AG04449 (cell line): ENCODE measurements at regions not wholly inside any gene's neighbourhood (a gene's known extent, or its start where the extent isn't known, plus 50 kb on each side); places are given as distances from the start of the nearest gene placed in this dataset.

ENCODE experiments used
- CTCF ChIA-PET: fragments of 350-600 bp; formaldehyde crosslinking; extraction: SDS; loops from one replicate; lab custom pipeline; 2021; ENCODE audit warnings: antibody characterized with exemption; lab: Yijun Ruan, JAX
- POLR2A ChIA-PET: fragments of 400-600, 350-600 bp; formaldehyde crosslinking; extraction: SDS; loops from one replicate; lab custom pipeline; 2020; ENCODE audit warnings: antibody characterized with exemption, inconsistent platforms; lab: Yijun Ruan, JAX
- DNase-seq: peaks from one replicate; pipeline ENCODE4 v3.0.0-alpha.2; 2010; ENCODE audit warnings: low read depth, low spot score
- H3K4me3 ChIP-seq: 2 replicates; pipeline ENCODE4 v1.5.1; 2011; ENCODE audit warnings: low read depth, mild to moderate bottlenecking, control low read depth, low read length
- TF ChIP-seq, protein P1 (sequence below): IDR thresholded peaks from one replicate; pipeline ENCODE4 v1.5.1; 2011; ENCODE audit warnings: mild to moderate bottlenecking, moderate library complexity, low read length, control low read depth, inconsistent platforms; ENCODE audit not compliant: insufficient read depth; ENCODE audit errors: missing control alignments

DNA sequence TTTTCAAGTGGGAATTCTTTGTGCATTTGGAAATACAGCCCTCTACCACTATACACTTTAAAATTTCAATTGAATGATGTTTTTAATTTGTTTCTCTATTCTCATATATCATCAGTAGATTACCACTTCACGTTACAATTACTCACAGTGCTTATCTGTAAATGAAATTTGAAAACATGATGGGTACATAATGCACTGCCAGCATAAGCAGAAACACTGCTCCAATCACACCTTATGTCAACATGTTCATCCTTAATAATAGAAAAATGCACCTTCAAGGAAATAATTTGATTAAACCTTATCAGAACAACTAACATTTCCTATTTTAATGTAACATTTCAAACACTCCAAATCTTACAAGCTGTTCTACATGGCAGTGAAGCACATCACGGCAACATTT is 718.4 kb downstream of the GBE1 start:
- no peak overlapping the region for H3K4me3 ChIP-seq
- TF ChIP-seq, protein P1, sequence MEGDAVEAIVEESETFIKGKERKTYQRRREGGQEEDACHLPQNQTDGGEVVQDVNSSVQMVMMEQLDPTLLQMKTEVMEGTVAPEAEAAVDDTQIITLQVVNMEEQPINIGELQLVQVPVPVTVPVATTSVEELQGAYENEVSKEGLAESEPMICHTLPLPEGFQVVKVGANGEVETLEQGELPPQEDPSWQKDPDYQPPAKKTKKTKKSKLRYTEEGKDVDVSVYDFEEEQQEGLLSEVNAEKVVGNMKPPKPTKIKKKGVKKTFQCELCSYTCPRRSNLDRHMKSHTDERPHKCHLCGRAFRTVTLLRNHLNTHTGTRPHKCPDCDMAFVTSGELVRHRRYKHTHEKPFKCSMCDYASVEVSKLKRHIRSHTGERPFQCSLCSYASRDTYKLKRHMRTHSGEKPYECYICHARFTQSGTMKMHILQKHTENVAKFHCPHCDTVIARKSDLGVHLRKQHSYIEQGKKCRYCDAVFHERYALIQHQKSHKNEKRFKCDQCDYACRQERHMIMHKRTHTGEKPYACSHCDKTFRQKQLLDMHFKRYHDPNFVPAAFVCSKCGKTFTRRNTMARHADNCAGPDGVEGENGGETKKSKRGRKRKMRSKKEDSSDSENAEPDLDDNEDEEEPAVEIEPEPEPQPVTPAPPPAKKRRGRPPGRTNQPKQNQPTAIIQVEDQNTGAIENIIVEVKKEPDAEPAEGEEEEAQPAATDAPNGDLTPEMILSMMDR = no peak
- DNase-seq = no peak
- CTCF ChIA-PET = no interaction called here
- POLR2A ChIA-PET = no interaction called here

DNA sequence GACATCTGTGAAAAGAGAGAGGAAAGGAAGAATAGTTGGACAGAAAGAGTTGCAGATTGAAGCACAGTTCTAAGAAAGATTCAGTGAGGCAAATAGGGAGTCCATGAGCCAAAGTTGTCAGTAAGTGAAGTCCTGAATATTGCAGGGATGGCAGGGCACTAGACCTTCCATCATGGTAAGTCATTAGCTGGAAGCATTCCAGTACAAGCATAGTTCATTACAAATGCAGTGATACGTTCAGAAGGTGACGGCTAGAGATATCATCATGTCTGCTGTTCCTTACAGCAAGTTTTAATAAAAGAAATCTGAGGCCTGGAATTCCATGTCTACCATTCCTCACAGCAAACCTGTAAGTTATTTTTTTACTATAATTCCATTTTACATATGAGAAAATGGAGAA is 720.1 kb downstream of the GBE1 start:
- CTCF ChIA-PET = no interaction called here
- TF ChIP-seq, protein P1 = no peak
- DNase-seq = no peak
- H3K4me3 ChIP-seq = no peak overlapping the region
- POLR2A ChIA-PET = no interaction called here

DNA sequence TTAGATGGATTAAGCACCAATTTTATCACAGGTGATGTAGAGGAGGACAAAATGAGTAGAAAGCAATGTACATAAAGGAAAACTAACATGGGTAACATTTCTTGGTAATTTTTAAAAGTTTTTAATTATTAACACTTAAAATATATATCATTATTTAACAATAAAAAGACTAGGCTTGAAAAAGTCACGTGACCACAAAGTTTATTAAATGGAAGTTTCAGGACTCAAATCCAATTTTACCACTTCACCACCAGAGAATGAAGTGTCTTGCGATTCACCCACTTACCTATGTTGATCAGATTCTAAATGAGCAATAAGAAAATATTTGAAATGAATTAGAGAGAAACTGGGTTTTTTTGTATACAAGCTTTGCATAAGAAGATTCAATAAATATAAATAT is 721.3 kb downstream of the GBE1 start:
- DNase-seq = no peak
- CTCF ChIA-PET = no interaction called here
- POLR2A ChIA-PET = no interaction called here
- H3K4me3 ChIP-seq = no peak overlapping the region
- TF ChIP-seq, protein P1 = no peak

DNA sequence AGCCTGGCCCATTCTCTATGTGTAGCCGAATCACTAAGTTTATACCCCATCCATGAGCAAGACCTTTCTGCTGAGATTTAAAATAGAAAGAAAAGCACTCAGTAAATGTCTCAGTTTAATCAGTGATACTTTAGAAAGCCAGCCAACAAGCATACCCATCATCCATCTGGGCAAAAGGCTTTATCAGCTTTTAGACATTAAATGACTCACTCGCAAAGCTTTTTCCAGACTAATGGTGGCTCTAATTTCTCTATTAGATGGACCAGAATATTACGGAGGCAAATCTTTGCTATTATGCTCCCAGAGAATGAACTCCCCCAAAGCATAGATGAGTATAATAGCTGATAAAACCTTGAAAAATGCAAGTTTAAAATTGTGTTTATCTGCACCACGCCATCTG is 727.8 kb downstream of the GBE1 start:
- ChIA-PET CTCF (no interaction called here), POLR2A (no interaction called here)
- H3K4me3 ChIP-seq = no peak overlapping the region
- no peak for DNase-seq
- TF ChIP-seq, protein P1 = no peak

DNA sequence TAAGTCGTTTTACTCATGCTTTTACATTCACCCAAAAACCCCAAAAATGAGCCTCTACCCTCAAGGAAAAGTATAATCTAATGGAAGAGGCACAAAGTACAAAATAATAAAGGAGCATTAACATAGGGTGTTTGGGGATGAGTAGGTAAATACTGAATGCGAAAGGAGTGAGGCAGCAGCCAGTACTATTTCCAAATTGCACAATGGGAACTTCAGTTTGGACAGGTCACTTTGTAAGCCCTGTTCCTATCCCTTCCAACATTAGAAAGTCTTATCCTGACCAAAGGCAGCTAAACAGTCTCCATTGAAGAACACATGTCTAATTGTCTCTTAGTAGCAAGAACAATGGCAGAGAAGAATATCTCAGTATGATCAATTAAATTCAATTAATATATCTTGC is 728.3 kb downstream of the GBE1 start:
- no peak overlapping the region for H3K4me3 ChIP-seq
- no peak for DNase-seq
- TF ChIP-seq, protein P1 = no peak
- ChIA-PET POLR2A (no interaction called here), CTCF (no interaction called here)

DNA sequence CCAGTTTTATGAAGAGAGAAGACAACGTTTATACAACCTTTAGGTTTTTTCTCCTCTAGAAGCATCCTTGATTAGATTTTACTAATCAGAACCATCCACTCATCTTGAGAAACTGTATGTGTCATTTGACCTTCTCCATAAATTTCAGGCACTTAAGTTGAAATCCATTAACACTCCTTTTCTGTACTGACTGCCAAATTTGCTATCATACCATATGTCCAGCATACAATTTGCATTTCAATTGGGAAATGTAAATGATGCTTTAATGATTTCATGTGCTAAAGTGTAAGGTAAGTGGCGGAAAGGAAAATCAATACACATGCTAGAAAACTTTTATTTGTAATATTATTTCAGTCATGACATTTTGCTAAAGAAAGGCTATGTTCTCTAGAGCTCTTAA is 731.6 kb downstream of the GBE1 start:
- DNase-seq = no peak
- no peak overlapping the region for H3K4me3 ChIP-seq
- ChIA-PET CTCF (no interaction called here), POLR2A (no interaction called here)
- TF ChIP-seq, protein P1 = no peak
